Esophagus (tissue), 2 donors: ENCODE measurements at regions not wholly inside any gene's neighbourhood (a gene's known extent, or its start where the extent isn't known, plus 50 kb on each side); places are given as distances from the start of the nearest gene placed in this dataset.

Experiments
- H3K27ac ChIP-seq, 2 donors: one replicate each; pipeline ENCODE4 v1.5.1; 2013; ENCODE audit warnings: low read depth in 2 of 2, mild to moderate bottlenecking in 2 of 2, inconsistent platforms in 1 of 2, low read length in 1 of 2, moderate library complexity in 1 of 2
- H3K27me3 ChIP-seq, 2 donors: one replicate each; pipeline ENCODE4 v1.6.1; 2013; ENCODE audit warnings: low read length in 2 of 2, control low read depth in 1 of 2, mild to moderate bottlenecking in 1 of 2; ENCODE audit not compliant: insufficient read depth in 2 of 2, control insufficient read depth in 1 of 2
- H3K36me3 ChIP-seq, 2 donors: one replicate each; pipeline ENCODE4 v1.6.1; 2013; ENCODE audit warnings: low read length in 1 of 2; ENCODE audit not compliant: control insufficient read depth in 2 of 2, insufficient read depth in 2 of 2
- H3K4me1 ChIP-seq, 2 donors: one replicate each; pipeline ENCODE4 v1.6.1; 2013; ENCODE audit warnings: low read length in 1 of 2; ENCODE audit not compliant: control insufficient read depth in 2 of 2, insufficient read depth in 2 of 2
- H3K4me3 ChIP-seq, 2 donors: one replicate each; pipeline ENCODE4 v1.5.1; 2013; ENCODE audit warnings: low read length in 2 of 2, mild to moderate bottlenecking in 2 of 2, low read depth in 1 of 2, moderate library complexity in 1 of 2
- H3K9me3 ChIP-seq, 2 donors: one replicate each; pipeline ENCODE4 v1.6.1; 2013; ENCODE audit warnings: mild to moderate bottlenecking in 2 of 2, low read depth in 1 of 2, low read length in 1 of 2, moderate library complexity in 1 of 2; ENCODE audit not compliant: control insufficient read depth in 2 of 2, insufficient read depth in 1 of 2
- WGBS, 2 donors: extraction: QIAGEN DNeasy Blood & Tissue Kit; methylation state at CpG; one replicate each; pipeline ENCODE4 v1.1.7; 2013; 5-methylcytosine and 5-hydroxymethylcytosine counted together
- donor health status: healthy with polysubstance abuse.
- donor health status: Bipolar disorder and iron deficiency.

- Histone ChIP-seq H3K9me3 (no peaks in the 10 kb centered on the region), H3K27ac (no peak overlapping the region), H3K4me3 (no peak overlapping the region), H3K36me3 (no peaks in the 10 kb centered on the region), H3K4me1 (no peaks in the 10 kb centered on the region), H3K27me3 (no peaks in the 10 kb centered on the region)
- 85 to 89% methylated on average over 3 of the region's 3 CpGs for WGBS, 2 donors
Observed at GRCh38 chr1:235004840-235005391, 123.7 kb downstream of the TOMM20 start.

GRCh38 chr1:235004276-235004675, 124.4 kb downstream of the TOMM20 start:
- Histone ChIP-seq H3K27me3 (no peaks in the 10 kb centered on the region), H3K9me3 (no peaks in the 10 kb centered on the region), H3K36me3 (no peaks in the 10 kb centered on the region), H3K27ac (no peak overlapping the region), H3K4me3 (no peak overlapping the region), H3K4me1 (no peaks in the 10 kb centered on the region)
- WGBS, 2 donors, result 98 to 99% methylated on average over 2 of the region's 2 CpGs

- Histone ChIP-seq H3K27ac (no peak overlapping the region), H3K4me3 (no peak overlapping the region), H3K9me3 (no peaks in the 10 kb centered on the region), H3K27me3 (no peaks in the 10 kb centered on the region), H3K36me3 (no peaks in the 10 kb centered on the region), H3K4me1 (peaks cover 0 to 4% of the 10 kb centered on the region in 2 donors)
- 93 to 95% methylated on average over 10 of the region's 10 CpGs for WGBS, 2 donors
Observed at GRCh38 chr1:235002706-235003300, 125.8 kb downstream of the TOMM20 start.

- H3K4me3 ChIP-seq, result no peak overlapping the region
- H3K27ac ChIP-seq, result peak overlapping the region in 1 of 2 donors; percentile 26
- H3K36me3 ChIP-seq, result no peaks in the 10 kb centered on the region
- H3K9me3 ChIP-seq, result no peaks in the 10 kb centered on the region
- no peaks in the 10 kb centered on the region for H3K27me3 ChIP-seq
- 95 to 97% methylated on average over 10 of the region's 10 CpGs for WGBS, 2 donors
- peaks cover 0 to 7% of the 10 kb centered on the region in 2 donors for H3K4me1 ChIP-seq
Observed at GRCh38 chr1:234999513-234999940, 129.1 kb downstream of the TOMM20 start.

- H3K27ac ChIP-seq, result peak overlapping the region; percentile 97 to 98
- no peak overlapping the region for H3K4me3 ChIP-seq
- H3K27me3 ChIP-seq, result no peaks in the 10 kb centered on the region
- WGBS, 2 donors, result 33 to 45% methylated on average over 17 of the region's 17 CpGs
- H3K9me3 ChIP-seq, result no peaks in the 10 kb centered on the region
- H3K4me1 ChIP-seq, result peaks cover 0 to 7% of the 10 kb centered on the region in 2 donors
- H3K36me3 ChIP-seq, result no peaks in the 10 kb centered on the region
Observed at GRCh38 chr1:234997896-234998741, 130.5 kb downstream of the TOMM20 start.

GRCh38 chr1:234997201-234997895, 131.3 kb downstream of the TOMM20 start:
- Histone ChIP-seq H3K4me3 (no peak overlapping the region), H3K9me3 (no peaks in the 10 kb centered on the region), H3K4me1 (peaks cover 0 to 7% of the 10 kb centered on the region in 2 donors), H3K27ac (peak overlapping the region; percentile 97 to 98), H3K27me3 (no peaks in the 10 kb centered on the region), H3K36me3 (no peaks in the 10 kb centered on the region)
- WGBS, 2 donors, result 18 to 30% methylated on average over 16 of the region's 16 CpGs

GRCh38 chr1:234996245-234996757, 132.3 kb downstream of the TOMM20 start:
- 84 to 85% methylated on average over 9 of the region's 9 CpGs for WGBS, 2 donors
- Histone ChIP-seq H3K4me1 (peaks cover 0 to 7% of the 10 kb centered on the region in 2 donors), H3K27ac (peak overlapping the region in 1 of 2 donors; percentile 23), H3K27me3 (no peaks in the 10 kb centered on the region), H3K9me3 (no peaks in the 10 kb centered on the region), H3K36me3 (no peaks in the 10 kb centered on the region), H3K4me3 (no peak overlapping the region)

- Histone ChIP-seq H3K4me3 (no peak overlapping the region), H3K4me1 (peaks cover 0 to 7% of the 10 kb centered on the region in 2 donors), H3K9me3 (no peaks in the 10 kb centered on the region), H3K27ac (peak overlapping the region in 1 of 2 donors; percentile 6), H3K27me3 (no peaks in the 10 kb centered on the region), H3K36me3 (no peaks in the 10 kb centered on the region)
- 78 to 79% methylated on average over 12 of the region's 12 CpGs for WGBS, 2 donors
Observed at GRCh38 chr1:234994436-234995295, 134.0 kb downstream of the TOMM20 start.
